Esophagus muscularis mucosa (tissue), 4 donors: ENCODE measurements at regions not wholly inside any gene's neighbourhood (a gene's known extent, or its start where the extent isn't known, plus 50 kb on each side); places are given as distances from the start of the nearest gene placed in this dataset.

ENCODE experiments used
- DNase-seq: peaks from one replicate; pipeline ENCODE4 v3.0.0-alpha.2; 2017; ENCODE audit errors: extremely low spot score
- H3K27ac ChIP-seq, 4 donors: fragments of 200-600 bp; sonication (generic); replicated peaks in 1 of 4; 1 replicate in 3 of 4; 2 replicates in 1 of 4; pipeline ENCODE4 v1.5.1; 2016 to 2019; ENCODE audit warnings: mild to moderate bottlenecking in 1 of 4
- H3K27me3 ChIP-seq, 4 donors: fragments of 200-600 bp; sonication (generic); one replicate each; pipeline versions ENCODE4 v1.5.1 to v1.6.0; 2016 to 2019
- H3K36me3 ChIP-seq, 4 donors: fragments of 200-600 bp; sonication (generic); one replicate each; pipeline ENCODE4 v1.5.1; 2016 to 2019
- H3K4me1 ChIP-seq, 4 donors: fragments of 200-600 bp; sonication (generic); one replicate each; pipeline ENCODE4 v1.5.1; 2016 to 2019
- H3K4me3 ChIP-seq, 4 donors: fragments of 200-600 bp; sonication (generic); 1 replicate in 2 of 4; 2 replicates in 2 of 4; pipeline ENCODE4 v1.5.1; 2016 to 2019; ENCODE audit warnings: mild to moderate bottlenecking in 4 of 4, moderate library complexity in 1 of 4
- H3K9me3 ChIP-seq, 4 donors: fragments of 200-600 bp; sonication (generic); 1 replicate in 3 of 4; 2 replicates in 1 of 4; pipeline ENCODE4 v1.5.1; 2016 to 2019
- CTCF ChIP-seq, 3 experiments: fragments of 200-600 bp in 2 of 3; fragments of 450-650 bp in 1 of 3; sonication (generic) in 2 of 3; IDR thresholded peaks; one replicate each; pipeline ENCODE4 v1.5.1; 2017 to 2019; ENCODE audit warnings: antibody characterized with exemption in 3 of 3, mild to moderate bottlenecking in 2 of 3, moderate library complexity in 1 of 3
- EP300 ChIP-seq: sonication (generic); formaldehyde crosslinking; IDR thresholded peaks from one replicate; pipeline ENCODE4 v1.6.1; 2017; ENCODE audit warnings: antibody characterized with exemption
- POLR2A ChIP-seq: fragments of 450-650 bp; IDR thresholded peaks from one replicate; pipeline ENCODE4 v1.6.1; 2017; ENCODE audit warnings: antibody characterized with exemption, moderate library complexity, mild to moderate bottlenecking, low read depth
- POLR2AphosphoS5 ChIP-seq, 2 donors: sonication (generic); formaldehyde crosslinking; IDR thresholded peaks; one replicate each; pipeline ENCODE4 v1.6.1; 2017; ENCODE audit warnings: antibody characterized with exemption in 2 of 2
- WGBS: methylation state at CpG from one replicate; pipeline ENCODE4 v1.1.5; 2018; 5-methylcytosine and 5-hydroxymethylcytosine counted together
- intact Hi-C: fragments of 100-400 bp; cut with DNase I; formaldehyde crosslinking; loops from one replicate; pipeline ENCODE4 v1.15.1; 2023

- no peaks in the 10 kb centered on the region for H3K27me3 ChIP-seq
- no peak overlapping the region for H3K27ac ChIP-seq
- no peak for DNase-seq
- intact Hi-C loops, result no loop called here
- H3K36me3 ChIP-seq, result no peaks in the 10 kb centered on the region
- no peak for TF ChIP-seq EP300
- no peaks in the 10 kb centered on the region for H3K9me3 ChIP-seq
- peaks cover 0 to 12% (median 0%) of the 10 kb centered on the region in 4 donors for H3K4me1 ChIP-seq
- H3K4me3 ChIP-seq, result no peak overlapping the region
- WGBS, result 74% methylated on average over 13 of the region's 13 CpGs
These were observed 506.8 kb upstream of the ZEB2 start for GRCh38 chr2:145026456-145027455.

- no peak for DNase-seq
- 100% methylated on average over 1 of the region's 1 CpG for WGBS
- H3K36me3 ChIP-seq, result no peaks in the 10 kb centered on the region
- peaks cover 0 to 12% (median 0%) of the 10 kb centered on the region in 4 donors for H3K4me1 ChIP-seq
- H3K9me3 ChIP-seq, result no peaks in the 10 kb centered on the region
- no peak overlapping the region for H3K4me3 ChIP-seq
- TF ChIP-seq POLR2AphosphoS5 (IDR thresholded peaks at IDR 0.05), result no peak
- TF ChIP-seq POLR2A, result no peak
- no peak for TF ChIP-seq CTCF (IDR thresholded peaks at IDR 0.05)
- TF ChIP-seq EP300, result no peak
- intact Hi-C loops, result no loop called here
- no peaks in the 10 kb centered on the region for H3K27me3 ChIP-seq
- no peak overlapping the region for H3K27ac ChIP-seq
These were observed 505.5 kb upstream of the ZEB2 start for GRCh38 chr2:145025382-145025781.

GRCh38 chr2:145023334-145023934 lies 503.5 kb upstream of the ZEB2 start:
- no peak for TF ChIP-seq POLR2AphosphoS5 (IDR thresholded peaks at IDR 0.05)
- TF ChIP-seq POLR2A, result no peak
- TF ChIP-seq CTCF (IDR thresholded peaks at IDR 0.05), result no peak
- no peak for TF ChIP-seq EP300
- Histone ChIP-seq H3K27ac (no peak overlapping the region), H3K4me1 (peaks cover 0 to 12% (median 0%) of the 10 kb centered on the region in 4 donors), H3K4me3 (no peak overlapping the region), H3K27me3 (no peaks in the 10 kb centered on the region), H3K9me3 (no peaks in the 10 kb centered on the region), H3K36me3 (no peaks in the 10 kb centered on the region)
- intact Hi-C loops, result no loop called here
- no peak for DNase-seq
- 85% methylated on average over 3 of the region's 3 CpGs for WGBS

- WGBS, result 64% methylated on average over 5 of the region's 5 CpGs
- H3K36me3 ChIP-seq, result no peaks in the 10 kb centered on the region
- H3K4me3 ChIP-seq, result no peak overlapping the region
- no peaks in the 10 kb centered on the region for H3K27me3 ChIP-seq
- TF ChIP-seq CTCF (IDR thresholded peaks at IDR 0.05) (no peak), POLR2AphosphoS5 (IDR thresholded peaks at IDR 0.05) (no peak), EP300 (no peak), POLR2A (no peak)
- no peak overlapping the region for H3K27ac ChIP-seq
- no peaks in the 10 kb centered on the region for H3K9me3 ChIP-seq
- intact Hi-C loops, result no loop called here
- H3K4me1 ChIP-seq, result peaks cover 0 to 12% (median 0%) of the 10 kb centered on the region in 4 donors
- no peak for DNase-seq
These were observed 502.9 kb upstream of the ZEB2 start for GRCh38 chr2:145022666-145023333.
